ENCODE measurements at regions not wholly inside any gene's neighbourhood (a gene's known extent, or its start where the extent isn't known, plus 50 kb on each side); places are given as distances from the start of the nearest gene placed in this dataset.

GRCh38 chr22:34283844-34284243, 363.6 kb upstream of the LARGE1 start:
- TF ChIP-seq EZH2 (IDR thresholded peaks at IDR 0.05; ENCODE audit: borderline replicate concordance, low read depth, low read length, poor library complexity, severe bottlenecking) (no peak), CTCF (conservative IDR thresholded peaks at IDR 0.05; ENCODE audit: low read depth, low read length) (no peak)
- intact Hi-C loops (cut with micrococcal nuclease; ENCODE audit: unreplicated experiment) = no loop called here

DNA sequence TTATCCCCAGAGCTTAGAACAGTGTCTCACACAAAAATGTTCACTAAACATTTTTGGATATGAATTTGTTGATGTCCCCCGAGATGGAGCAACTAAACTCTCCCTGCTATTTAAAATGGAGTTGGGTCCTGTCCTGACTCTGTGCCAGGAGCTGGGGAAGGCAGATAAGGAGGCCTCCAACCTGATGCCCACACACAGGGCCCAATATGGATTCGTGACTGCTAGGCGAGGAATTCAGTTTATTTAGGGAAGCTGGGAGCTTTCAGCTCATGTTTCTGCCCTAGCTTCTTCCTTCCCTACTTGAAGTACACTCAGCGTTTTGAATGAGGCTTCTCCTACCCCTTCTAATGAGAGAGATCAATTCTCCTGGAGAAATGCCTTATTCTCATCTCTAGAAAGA, 373.0 kb upstream of the LARGE1 start:
- ChIA-PET CTCF (no interaction called here), POLR2A (ENCODE audit: low non-redundant PET) (no interaction called here)
- TF ChIP-seq EZH2 (IDR thresholded peaks at IDR 0.05; ENCODE audit: borderline replicate concordance, low read depth, low read length, poor library complexity, severe bottlenecking) (no peak), CTCF (conservative IDR thresholded peaks at IDR 0.05; ENCODE audit: low read depth, low read length) (no peak)
- H3K36me3 ChIP-seq (ENCODE audit: insufficient read depth, low read length, poor library complexity, severe bottlenecking) = no peaks in the 10 kb centered on the region
- H3K27ac ChIP-seq (ENCODE audit: low read depth, low read length, poor library complexity, severe bottlenecking) = no peak overlapping the region
- no peaks in the 10 kb centered on the region for H3K4me1 ChIP-seq (ENCODE audit: insufficient read depth, low read length, poor library complexity, severe bottlenecking)
- no peak for DNase-seq (ENCODE audit: low spot score)
- no peak overlapping the region for H3K4me3 ChIP-seq (ENCODE audit: low read depth, low read length, poor library complexity, severe bottlenecking)
- no TSS peak for BruUV-seq (replicated peaks)
- peaks cover 20% of the 10 kb centered on the region for H3K9me3 ChIP-seq (ENCODE audit: low read depth, low read length, poor library complexity, severe bottlenecking)
- no peaks in the 10 kb centered on the region for H3K27me3 ChIP-seq (replicated peaks; ENCODE audit: insufficient read depth, low read depth, low read length, poor library complexity)
- intact Hi-C loops (cut with micrococcal nuclease; ENCODE audit: unreplicated experiment) = no loop called here

More at GRCh38 chr22:34283844-34284243, 363.6 kb upstream of the LARGE1 start:
- H3K4me1 ChIP-seq (ENCODE audit: insufficient read depth, low read length, poor library complexity, severe bottlenecking) = no peaks in the 10 kb centered on the region
- no peak overlapping the region for H3K27ac ChIP-seq (ENCODE audit: low read depth, low read length, poor library complexity, severe bottlenecking)
- ChIA-PET POLR2A (ENCODE audit: low non-redundant PET) (no interaction called here), CTCF (no interaction called here)
- H3K9me3 ChIP-seq (ENCODE audit: low read depth, low read length, poor library complexity, severe bottlenecking) = peaks cover 39% of the 10 kb centered on the region
- no peak overlapping the region for H3K4me3 ChIP-seq (ENCODE audit: low read depth, low read length, poor library complexity, severe bottlenecking)
- no peak for DNase-seq (ENCODE audit: low spot score)
- BruUV-seq (replicated peaks) = no TSS peak
- no peaks in the 10 kb centered on the region for H3K27me3 ChIP-seq (replicated peaks; ENCODE audit: insufficient read depth, low read depth, low read length, poor library complexity)
- H3K36me3 ChIP-seq (ENCODE audit: insufficient read depth, low read length, poor library complexity, severe bottlenecking) = no peaks in the 10 kb centered on the region

DNA sequence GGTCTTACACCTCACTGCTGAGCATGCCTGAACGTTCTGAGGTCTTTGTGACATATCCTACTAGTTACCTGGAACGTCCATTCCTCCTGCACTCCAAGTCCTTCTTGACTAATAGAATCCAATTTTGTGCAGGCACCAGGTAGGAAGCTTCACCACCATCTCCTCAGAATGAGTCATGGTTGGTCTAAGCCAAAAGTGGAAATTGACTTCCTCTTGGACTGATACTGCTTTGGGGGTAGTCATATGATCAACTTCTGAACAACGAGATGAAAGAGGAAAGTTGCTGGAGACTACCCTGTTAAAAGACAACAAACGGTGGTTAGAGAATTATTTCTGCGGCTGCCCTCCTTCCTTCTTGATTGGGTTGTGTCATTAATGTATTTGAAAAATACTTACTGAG, 374.2 kb upstream of the LARGE1 start:
- no TSS peak for BruUV-seq (replicated peaks)
- CTCF ChIA-PET = no interaction called here
- Histone ChIP-seq H3K9me3 (ENCODE audit: low read depth, low read length, poor library complexity, severe bottlenecking) (peaks cover 13% of the 10 kb centered on the region), H3K4me1 (ENCODE audit: insufficient read depth, low read length, poor library complexity, severe bottlenecking) (no peaks in the 10 kb centered on the region), H3K4me3 (ENCODE audit: low read depth, low read length, poor library complexity, severe bottlenecking) (no peak overlapping the region), H3K27ac (ENCODE audit: low read depth, low read length, poor library complexity, severe bottlenecking) (no peak overlapping the region), H3K36me3 (ENCODE audit: insufficient read depth, low read length, poor library complexity, severe bottlenecking) (no peaks in the 10 kb centered on the region), H3K27me3 (replicated peaks; ENCODE audit: insufficient read depth, low read depth, low read length, poor library complexity) (no peaks in the 10 kb centered on the region)
- TF ChIP-seq CTCF (conservative IDR thresholded peaks at IDR 0.05; ENCODE audit: low read depth, low read length) (no peak), EZH2 (IDR thresholded peaks at IDR 0.05; ENCODE audit: borderline replicate concordance, low read depth, low read length, poor library complexity, severe bottlenecking) (no peak)
- DNase-seq (ENCODE audit: low spot score) = no peak
- intact Hi-C loops (cut with micrococcal nuclease; ENCODE audit: unreplicated experiment) = no loop called here
- POLR2A ChIA-PET (ENCODE audit: low non-redundant PET) = no interaction called here

Measured in A673 (cell line).